A673 (cell line): ENCODE measurements at regions not wholly inside any gene's neighbourhood (a gene's known extent, or its start where the extent isn't known, plus 50 kb on each side); places are given as distances from the start of the nearest gene placed in this dataset.

Experiments
- BruUV-seq: library from RNA; stranded (reverse); fragments of 400-500 nt; replicated peaks from 2 replicates; lab custom pipeline; 2021; lab: Mats Ljungman, UMichigan
- CTCF ChIA-PET: fragments of 300-600 bp; sonication (Branson Sonifier 250); formaldehyde crosslinking; loops from one replicate; lab custom pipeline; 2022; ENCODE audit warnings: antibody characterized with exemption; lab: Charles Lee
- POLR2A ChIA-PET: fragments of 300-600 bp; sonication (Branson Sonifier 250); formaldehyde crosslinking; loops from one replicate; lab custom pipeline; 2022; ENCODE audit warnings: antibody characterized with exemption; ENCODE audit not compliant: low non-redundant PET; lab: Charles Lee
- DNase-seq: peaks from one replicate; pipeline ENCODE4 v3.0.0-alpha.2; 2015; ENCODE audit warnings: low spot score
- H3K27ac ChIP-seq: fragments of 200-600 bp; sonication (generic); 2 replicates; pipeline ENCODE4 v1.5.1; 2016; ENCODE audit warnings: mixed run types, low read depth, mild to moderate bottlenecking, mixed read lengths, antibody characterized with exemption, low read length; ENCODE audit not compliant: poor library complexity, severe bottlenecking
- H3K27me3 ChIP-seq: fragments of 200-600 bp; sonication (generic); replicated peaks from 2 replicates; pipeline ENCODE4 v1.6.1; 2017; ENCODE audit warnings: mixed run types, low read depth, mild to moderate bottlenecking, mixed read lengths, antibody characterized with exemption, low read length; ENCODE audit not compliant: insufficient read depth, poor library complexity
- H3K36me3 ChIP-seq: fragments of 200-600 bp; sonication (generic); 2 replicates; pipeline ENCODE4 v1.6.1; 2016; ENCODE audit warnings: mixed run types, mild to moderate bottlenecking, mixed read lengths, antibody characterized with exemption, low read length; ENCODE audit not compliant: insufficient read depth, poor library complexity, severe bottlenecking
- H3K4me1 ChIP-seq: fragments of 200-600 bp; sonication (generic); 2 replicates; pipeline ENCODE4 v1.6.1; 2017; ENCODE audit warnings: mixed run types, mild to moderate bottlenecking, mixed read lengths, antibody characterized with exemption, low read length; ENCODE audit not compliant: insufficient read depth, poor library complexity, severe bottlenecking
- H3K4me3 ChIP-seq: fragments of 200-600 bp; sonication (generic); 2 replicates; pipeline ENCODE4 v1.5.1; 2016; ENCODE audit warnings: low read depth, mixed run types, mild to moderate bottlenecking, mixed read lengths, low read length; ENCODE audit not compliant: poor library complexity, severe bottlenecking
- H3K9me3 ChIP-seq: fragments of 200-600 bp; sonication (generic); 2 replicates; pipeline ENCODE4 v1.6.1; 2016; ENCODE audit warnings: mixed run types, low read depth, mild to moderate bottlenecking, mixed read lengths, antibody characterized with exemption, low read length; ENCODE audit not compliant: poor library complexity, severe bottlenecking
- CTCF ChIP-seq: fragments of 300-800, 200-600 bp; sonication (generic); conservative IDR thresholded peaks from 2 replicates; pipeline ENCODE4 v1.5.1; 2017; ENCODE audit warnings: low read depth, mild to moderate bottlenecking, antibody characterized with exemption, low read length, moderate library complexity, mixed read lengths
- EZH2 ChIP-seq: fragments of 200-600 bp; sonication (generic); IDR thresholded peaks from 2 replicates; pipeline ENCODE4 v1.6.1; 2017; ENCODE audit warnings: borderline replicate concordance, low read depth, mild to moderate bottlenecking, mixed read lengths, antibody characterized with exemption, low read length; ENCODE audit not compliant: poor library complexity, severe bottlenecking
- intact Hi-C: fragments of 100-400 bp; cut with micrococcal nuclease; formaldehyde crosslinking; loops from one replicate; pipeline ENCODE4 v1.10.0; 2022; ENCODE audit not compliant: unreplicated experiment

GRCh38 chr1:101170506-101171050 lies 66.2 kb upstream of the S1PR1 start:
- TF ChIP-seq CTCF (no peak), EZH2 (no peak)
- intact Hi-C loops: no loop called here
- CTCF ChIA-PET: no interaction called here

GRCh38 chr1:101167891-101168290 lies 68.9 kb upstream of the S1PR1 start:
- intact Hi-C loops: no loop called here
- Histone ChIP-seq H3K4me3 (no peak overlapping the region), H3K36me3 (no peaks in the 10 kb centered on the region), H3K27me3 (no peaks in the 10 kb centered on the region), H3K4me1 (no peaks in the 10 kb centered on the region), H3K27ac (no peak overlapping the region), H3K9me3 (no peaks in the 10 kb centered on the region)
- no peak for DNase-seq
- no peak for TF ChIP-seq CTCF
- no peak for TF ChIP-seq EZH2
- ChIA-PET POLR2A (no interaction called here), CTCF (no interaction called here)
- BruUV-seq: no TSS peak

More at GRCh38 chr1:101170506-101171050, 66.2 kb upstream of the S1PR1 start:
- Histone ChIP-seq H3K9me3 (no peaks in the 10 kb centered on the region), H3K36me3 (no peaks in the 10 kb centered on the region), H3K4me1 (no peaks in the 10 kb centered on the region), H3K27ac (no peak overlapping the region), H3K27me3 (no peaks in the 10 kb centered on the region), H3K4me3 (no peak overlapping the region)
- no TSS peak for BruUV-seq
- POLR2A ChIA-PET: no interaction called here
- DNase-seq: no peak

- POLR2A ChIA-PET: no interaction called here
Observed at GRCh38 chr1:101166583-101167120, 70.2 kb upstream of the S1PR1 start.

More at GRCh38 chr1:101166583-101167120, 70.2 kb upstream of the S1PR1 start:
- Histone ChIP-seq H3K9me3 (no peaks in the 10 kb centered on the region), H3K4me3 (no peak overlapping the region), H3K36me3 (no peaks in the 10 kb centered on the region), H3K27me3 (no peaks in the 10 kb centered on the region), H3K4me1 (no peaks in the 10 kb centered on the region), H3K27ac (no peak overlapping the region)
- TF ChIP-seq EZH2 (no peak), CTCF (no peak)
- intact Hi-C loops: no loop called here
- BruUV-seq: no TSS peak
- DNase-seq: no peak
- CTCF ChIA-PET: no interaction called here
